ENCODE measurements at regions not wholly inside any gene's neighbourhood (a gene's known extent, or its start where the extent isn't known, plus 50 kb on each side); places are given as distances from the start of the nearest gene placed in this dataset.

DNA sequence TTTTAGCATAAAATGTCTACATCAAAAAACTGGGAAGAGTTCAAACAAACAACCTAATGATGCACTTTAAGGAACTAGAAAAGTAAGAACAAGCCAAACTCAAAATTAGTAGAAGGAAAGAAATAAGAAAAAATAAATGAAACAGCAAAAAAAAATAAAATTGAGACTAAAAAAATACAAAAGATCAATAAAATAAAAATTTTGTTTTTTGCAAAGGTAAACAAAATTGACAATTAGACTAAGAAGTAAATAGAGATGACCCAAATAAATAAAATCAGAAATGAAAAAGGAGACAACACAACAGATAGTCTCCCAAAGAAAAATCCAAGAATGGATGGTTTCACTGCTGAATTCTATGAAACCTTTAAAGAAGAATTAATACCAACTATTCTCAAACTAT, 89.6 kb upstream of the MME start:
- Mint-ChIP-seq H3K4me3 (no peak overlapping the region), H3K27me3 (no peaks in the 10 kb centered on the region)

DNA sequence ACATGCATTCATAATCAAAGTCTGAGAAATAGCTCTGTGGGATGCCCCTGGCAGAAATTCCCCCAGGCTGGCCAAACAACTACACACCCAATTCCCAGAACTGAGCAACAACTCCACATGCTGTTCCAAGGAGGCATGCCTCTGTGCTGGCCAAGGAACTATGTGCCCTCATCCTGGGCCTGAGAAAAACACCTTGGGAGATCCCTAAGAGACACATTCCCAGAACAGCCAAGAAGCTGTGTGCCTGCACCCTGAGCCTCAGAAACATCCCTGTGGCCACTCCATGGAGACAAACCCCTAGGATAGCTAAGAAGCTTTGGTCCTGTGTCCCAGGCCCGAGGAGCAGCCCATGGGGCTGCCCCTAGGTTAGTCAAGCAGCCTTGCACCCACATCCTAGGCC, 92.3 kb upstream of the MME start:
- no peak for TF ChIP-seq CTCF (conservative IDR thresholded peaks at IDR 0.05)
- Mint-ChIP-seq H3K4me1 (ENCODE audit: unreplicated experiment) (peaks cover 5% of the 10 kb centered on the region), H3K27me3 (no peaks in the 10 kb centered on the region), H3K9me3 (peaks cover 8% of the 10 kb centered on the region), H3K27ac (no peak overlapping the region), H3K4me3 (no peak overlapping the region), H3K36me3 (no peaks in the 10 kb centered on the region)
- DNase-seq (ENCODE audit: extremely low spot score, unreplicated experiment) = no peak

More for the DNA sequence above, 89.6 kb upstream of the MME start:
- DNase-seq (ENCODE audit: extremely low spot score, unreplicated experiment) = no peak
- Mint-ChIP-seq H3K4me1 (ENCODE audit: unreplicated experiment) (no peaks in the 10 kb centered on the region), H3K9me3 (no peaks in the 10 kb centered on the region), H3K36me3 (no peaks in the 10 kb centered on the region), H3K27ac (no peak overlapping the region)
- no peak for TF ChIP-seq CTCF (conservative IDR thresholded peaks at IDR 0.05)

- no peaks in the 10 kb centered on the region for H3K36me3 Mint-ChIP-seq
- H3K4me1 Mint-ChIP-seq (ENCODE audit: unreplicated experiment) = peaks cover 21% of the 10 kb centered on the region
- no peak overlapping the region for H3K27ac Mint-ChIP-seq
- H3K27me3 Mint-ChIP-seq = no peaks in the 10 kb centered on the region
- DNase-seq (ENCODE audit: extremely low spot score, unreplicated experiment) = no peak
- no peak overlapping the region for H3K4me3 Mint-ChIP-seq
- no peak for TF ChIP-seq CTCF (conservative IDR thresholded peaks at IDR 0.05)
- H3K9me3 Mint-ChIP-seq = peaks cover 8% of the 10 kb centered on the region
These were observed 98.5 kb upstream of the MME start for GRCh38 chr3:154981664-154982063.

DNA sequence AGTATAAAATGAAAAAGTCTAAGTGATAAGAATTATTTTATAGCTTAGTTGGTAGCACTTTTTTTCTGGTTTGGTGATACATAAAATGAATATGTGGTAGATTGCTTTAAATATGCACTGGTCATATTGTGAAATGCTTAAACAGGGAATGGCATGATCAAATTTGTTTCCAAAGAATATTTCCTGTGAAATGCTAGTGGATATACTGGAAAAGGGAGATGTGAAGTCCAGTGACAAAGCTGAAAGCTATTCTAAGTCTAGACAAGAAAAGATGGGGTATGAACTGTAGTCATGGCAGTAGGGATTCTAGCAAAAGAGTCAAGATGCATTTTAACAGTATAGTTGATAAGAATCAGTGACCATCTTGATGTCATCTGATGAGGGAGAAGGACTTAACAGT, 98.9 kb upstream of the MME start:
- Mint-ChIP-seq H3K4me3 (no peak overlapping the region), H3K4me1 (ENCODE audit: unreplicated experiment) (peaks cover 21% of the 10 kb centered on the region), H3K9me3 (peaks cover 8% of the 10 kb centered on the region), H3K27me3 (no peaks in the 10 kb centered on the region), H3K27ac (no peak overlapping the region), H3K36me3 (no peaks in the 10 kb centered on the region)
- no peak for DNase-seq (ENCODE audit: extremely low spot score, unreplicated experiment)
- no peak for TF ChIP-seq CTCF (conservative IDR thresholded peaks at IDR 0.05)

- no peak for DNase-seq (ENCODE audit: extremely low spot score, unreplicated experiment)
- Mint-ChIP-seq H3K4me3 (no peak overlapping the region), H3K4me1 (ENCODE audit: unreplicated experiment) (peaks cover 21% of the 10 kb centered on the region), H3K36me3 (no peaks in the 10 kb centered on the region), H3K27me3 (no peaks in the 10 kb centered on the region), H3K9me3 (peaks cover 8% of the 10 kb centered on the region), H3K27ac (no peak overlapping the region)
- TF ChIP-seq CTCF (conservative IDR thresholded peaks at IDR 0.05) = no peak
These were observed 100.8 kb upstream of the MME start for GRCh38 chr3:154979331-154979730.

- DNase-seq (ENCODE audit: extremely low spot score, unreplicated experiment) = no peak
- Mint-ChIP-seq H3K27ac (no peak overlapping the region), H3K27me3 (no peaks in the 10 kb centered on the region), H3K36me3 (no peaks in the 10 kb centered on the region), H3K4me3 (no peak overlapping the region), H3K4me1 (ENCODE audit: unreplicated experiment) (peaks cover 14% of the 10 kb centered on the region), H3K9me3 (no peaks in the 10 kb centered on the region)
- TF ChIP-seq CTCF (conservative IDR thresholded peaks at IDR 0.05) = no peak
These were observed 102.5 kb upstream of the MME start for GRCh38 chr3:154977666-154978065.
